ENCODE measurements at regions not wholly inside any gene's neighbourhood (a gene's known extent, or its start where the extent isn't known, plus 50 kb on each side); places are given as distances from the start of the nearest gene placed in this dataset.
"Not testable (repeated sequence)": the region's sequence is repeated elsewhere in the genome, so short reads cannot be mapped to it uniquely, and the experiment has no call there.

DNA sequence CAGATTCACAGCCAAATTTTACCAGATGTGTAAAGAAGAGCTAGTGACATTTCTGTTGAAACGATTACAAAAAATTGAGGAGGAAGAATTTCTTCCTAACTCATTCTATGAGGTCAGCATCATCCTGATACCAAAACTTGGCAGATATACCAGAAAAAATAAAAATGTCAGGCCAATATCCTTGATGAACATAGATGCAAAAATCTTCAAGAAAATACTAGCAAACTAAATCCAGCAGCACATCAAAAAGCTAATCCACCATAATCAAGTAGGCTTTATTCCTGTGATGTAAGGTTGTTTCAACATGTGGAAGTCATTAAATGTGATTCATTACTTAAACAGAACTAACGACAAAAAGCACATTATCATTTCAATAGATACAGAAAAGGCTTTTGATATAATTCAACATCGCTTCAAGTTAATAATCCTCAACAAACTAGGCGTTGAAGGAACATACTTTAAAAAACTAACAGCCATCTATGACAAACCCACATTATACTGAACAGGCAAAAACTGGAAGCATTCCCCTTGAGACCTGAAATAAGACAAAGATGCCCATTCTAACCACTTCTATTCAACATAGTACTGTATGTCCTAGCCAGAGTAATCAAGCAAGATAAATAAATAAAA lies 807.7 kb upstream of the ZWINT start:
- no peak for DNase-seq (ENCODE audit: low spot score)

DNA sequence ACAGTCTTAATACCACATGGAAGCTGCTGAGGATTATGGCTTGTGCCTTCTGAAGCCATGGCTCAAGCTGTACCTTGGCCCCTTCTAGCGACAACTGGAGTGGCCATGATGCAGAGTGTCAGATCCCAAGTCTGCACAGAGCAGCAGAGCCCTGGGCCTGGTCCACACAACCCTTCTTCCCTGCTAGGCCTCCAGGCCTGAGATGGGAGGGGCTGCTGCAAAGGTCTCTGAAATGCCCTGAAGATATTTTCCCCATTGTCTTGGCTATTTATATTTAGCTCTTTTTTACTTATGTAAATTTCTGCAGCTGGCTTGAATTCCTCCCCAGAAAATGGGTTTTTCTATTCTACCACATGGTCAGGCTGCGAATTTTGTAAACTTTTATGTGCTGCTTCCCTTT lies 804.6 kb upstream of the ZWINT start:
- DNase-seq (ENCODE audit: low spot score), result no peak

DNA sequence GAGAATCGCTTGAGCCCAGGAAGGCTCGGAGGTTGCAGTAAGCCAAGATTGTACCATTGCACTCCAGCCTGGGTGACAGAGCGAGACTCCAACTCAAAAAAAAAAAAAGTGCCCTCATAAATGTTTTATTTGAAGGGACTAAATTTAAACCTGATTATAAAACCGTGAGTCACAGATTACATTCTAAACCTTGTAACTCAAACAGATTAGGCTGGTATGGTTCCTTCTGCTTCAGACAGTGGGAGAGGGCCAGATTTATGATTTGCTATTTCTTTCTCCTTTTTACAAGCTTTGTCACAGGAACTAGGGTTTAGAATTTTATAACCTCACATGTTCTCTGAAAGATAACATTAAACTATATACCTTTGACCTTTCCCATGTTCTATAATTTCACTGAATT lies 801.2 kb upstream of the ZWINT start:
- no peak for DNase-seq (ENCODE audit: low spot score)

DNA sequence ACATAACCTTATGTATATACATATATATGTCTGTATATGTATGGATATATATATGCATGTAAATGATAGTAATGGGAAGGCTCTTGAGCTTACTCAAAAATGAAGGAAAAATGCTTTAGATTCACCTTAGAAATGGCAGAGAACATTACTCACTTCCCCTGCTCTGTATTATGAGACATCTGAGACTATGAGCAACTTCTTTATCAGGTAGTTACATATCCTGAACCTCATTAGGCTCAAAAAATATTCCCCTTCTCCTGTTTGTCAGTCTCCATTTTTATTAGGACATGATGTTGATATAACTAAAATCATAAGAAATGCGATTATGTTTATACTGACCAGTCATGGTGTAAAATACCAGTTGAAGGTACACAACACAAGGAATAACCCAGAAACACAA lies 800.1 kb upstream of the ZWINT start:
- no peak for DNase-seq (ENCODE audit: low spot score)

DNA sequence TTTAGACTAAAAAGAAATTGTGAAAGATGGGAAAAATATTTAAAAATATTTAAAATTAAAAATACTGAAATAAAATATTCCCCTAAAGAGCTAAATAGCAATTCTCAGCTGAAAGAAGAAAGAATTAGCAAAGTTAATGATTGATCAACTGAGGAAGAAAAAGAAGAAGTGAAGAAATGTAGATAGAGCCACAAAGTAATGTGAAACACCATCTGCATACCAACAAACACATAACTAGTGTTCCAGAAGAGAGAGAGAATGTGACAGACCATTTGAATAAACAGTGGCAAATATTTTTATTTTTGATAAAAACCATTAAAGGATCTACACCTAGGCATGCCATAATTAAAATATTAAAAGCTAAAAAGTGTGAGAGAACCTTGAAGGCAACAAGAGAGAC lies 784.5 kb upstream of the ZWINT start:
- DNase-seq (ENCODE audit: low spot score), result no peak

DNA sequence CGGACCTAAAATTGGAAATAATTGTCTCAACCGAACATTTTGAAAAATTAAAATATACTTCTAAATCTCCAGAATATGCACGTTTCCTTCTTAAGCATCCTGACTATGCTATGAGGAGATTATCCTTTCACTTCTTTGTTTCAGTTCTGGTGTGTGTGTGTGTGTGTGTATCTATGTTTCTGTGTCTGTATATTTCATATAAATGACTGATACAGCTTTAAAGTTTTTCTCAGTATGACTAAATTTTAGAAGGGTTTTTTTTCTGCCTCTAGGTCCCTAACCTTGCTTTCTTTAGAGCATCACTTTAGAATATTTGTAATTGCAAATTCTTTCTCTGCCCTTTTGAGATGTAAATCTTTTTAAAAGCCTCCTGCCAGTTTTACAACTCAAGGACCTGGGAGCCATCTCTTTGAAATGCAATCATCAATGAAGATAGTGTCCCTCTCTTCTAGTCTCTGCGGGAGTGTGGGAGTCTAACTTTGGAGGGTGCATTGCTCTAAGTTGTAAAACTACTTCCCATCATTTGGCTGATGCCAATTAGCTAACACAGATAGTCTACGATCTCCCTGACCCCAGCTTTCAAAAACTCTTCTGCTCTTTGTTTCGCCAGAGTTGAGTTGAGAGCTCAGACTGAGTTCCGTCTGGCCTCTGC lies 782.0 kb upstream of the ZWINT start:
- DNase-seq (ENCODE audit: low spot score), result no peak

DNA sequence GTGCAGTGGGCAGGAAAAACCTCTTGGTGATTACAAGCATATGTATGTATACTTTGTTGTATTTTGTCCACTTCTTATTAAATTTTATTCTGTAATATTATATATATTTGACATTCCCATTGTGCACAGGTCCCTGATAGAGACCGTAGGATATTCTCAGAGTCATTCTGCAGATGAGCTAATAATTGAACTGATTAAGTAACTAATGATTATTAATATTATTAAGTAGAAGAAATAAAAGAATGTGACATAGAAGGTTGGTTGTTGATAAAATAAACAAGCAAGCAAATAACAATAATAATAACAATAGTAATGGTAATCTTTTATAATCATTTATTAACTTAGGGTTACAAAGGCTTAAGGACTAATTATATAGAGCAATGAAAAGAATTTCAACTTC lies 780.6 kb upstream of the ZWINT start:
- no peak for DNase-seq (ENCODE audit: low spot score)

DNA sequence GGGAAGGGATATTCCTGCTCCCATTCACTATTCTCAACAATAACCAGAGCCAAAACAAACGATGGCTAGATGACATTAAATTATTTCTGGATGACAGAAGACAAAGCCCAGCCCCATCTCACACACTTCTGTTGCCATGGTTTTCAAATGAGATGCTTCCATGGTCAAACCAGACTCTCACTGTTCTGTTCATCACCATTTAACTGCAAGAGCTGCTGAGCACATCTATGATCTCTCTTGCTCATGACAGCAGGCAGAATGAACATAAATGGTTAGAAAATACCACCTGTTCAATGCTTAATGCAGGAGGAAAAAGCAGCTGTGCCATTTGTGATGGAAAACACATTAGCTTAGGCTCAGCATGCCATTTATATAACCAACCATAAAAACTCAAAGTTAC lies 758.6 kb upstream of the ZWINT start:
- no peak for DNase-seq (ENCODE audit: low spot score)

DNA sequence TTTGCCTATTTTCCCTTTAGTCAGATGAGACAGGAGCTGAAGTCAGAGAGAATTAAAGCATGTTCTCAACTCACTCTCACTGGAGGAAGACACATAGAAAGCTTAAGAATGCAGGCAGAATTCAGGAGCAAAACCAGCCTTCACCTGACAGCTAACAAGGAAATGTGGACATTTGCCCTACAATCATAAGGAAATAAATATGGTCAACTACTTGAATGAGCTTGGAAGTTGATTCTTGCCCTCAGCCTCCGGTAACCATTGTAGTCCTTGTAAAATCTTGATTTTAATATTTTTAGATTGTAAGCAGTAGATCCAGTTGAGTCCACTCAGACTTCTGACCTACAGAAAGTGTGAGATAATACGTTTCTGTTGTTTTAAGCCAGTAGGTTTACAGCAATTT lies 752.5 kb upstream of the ZWINT start:
- DNase-seq (ENCODE audit: low spot score), result no peak

DNA sequence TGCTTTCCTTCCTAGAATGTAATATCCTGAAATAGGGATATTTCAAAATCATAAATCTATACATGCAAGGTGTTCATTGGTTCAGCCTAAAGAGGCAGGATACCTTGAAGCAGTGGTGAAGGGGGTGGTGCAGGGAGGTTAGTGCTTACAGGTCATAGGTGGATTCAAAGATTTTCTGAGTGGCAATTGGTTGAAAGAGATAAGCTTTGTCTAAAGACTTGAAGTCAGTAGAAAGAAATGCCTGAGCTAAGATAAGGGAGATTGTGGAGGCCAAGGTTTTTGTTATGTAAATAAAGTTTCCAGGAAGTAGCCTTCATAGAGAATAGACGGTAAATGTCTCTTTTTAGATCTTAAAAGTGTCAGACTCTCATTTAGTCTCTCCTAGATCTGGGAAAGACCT lies 741.2 kb upstream of the ZWINT start:
- DNase-seq (ENCODE audit: low spot score), result no peak

DNA sequence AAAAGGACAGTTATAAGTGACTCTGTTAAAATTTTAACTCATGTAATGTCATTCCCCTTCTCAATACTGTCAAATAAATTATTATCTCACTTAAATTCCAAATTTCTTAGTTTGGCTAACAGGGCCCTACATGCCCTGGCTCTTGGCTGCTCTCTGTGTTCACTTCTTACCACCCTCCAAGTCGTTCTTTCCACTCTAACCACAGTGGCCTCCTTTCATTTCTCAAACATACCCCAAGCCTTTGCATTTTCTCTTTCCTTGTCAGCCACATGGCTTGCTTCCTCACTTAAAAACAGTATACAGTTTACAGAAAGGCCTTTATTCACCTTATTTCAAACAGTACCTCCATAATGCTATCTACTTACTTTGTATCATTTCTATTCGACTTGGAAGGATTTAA lies 737.1 kb upstream of the ZWINT start:
- DNase-seq (ENCODE audit: low spot score), result no peak

DNA sequence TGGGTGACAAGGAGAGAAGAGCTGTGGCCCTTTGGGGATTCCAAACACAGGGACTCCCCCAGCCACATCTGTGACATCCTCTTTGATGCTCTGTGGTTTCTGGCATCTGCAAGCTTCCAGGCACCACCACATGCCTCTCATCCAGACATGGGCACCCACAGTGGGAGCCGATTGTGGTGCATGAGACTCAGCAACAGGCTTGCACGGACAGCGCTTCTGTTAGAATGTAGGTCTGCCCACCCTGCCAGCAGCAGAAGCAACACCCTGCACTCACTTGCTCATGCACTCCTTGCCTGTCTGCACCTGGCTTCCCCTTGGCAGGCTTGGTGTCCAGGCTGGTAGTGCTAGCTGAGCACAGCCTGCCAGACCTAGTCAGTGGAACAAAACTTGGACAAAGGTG lies 735.0 kb upstream of the ZWINT start:
- no peak for DNase-seq (ENCODE audit: low spot score)

DNA sequence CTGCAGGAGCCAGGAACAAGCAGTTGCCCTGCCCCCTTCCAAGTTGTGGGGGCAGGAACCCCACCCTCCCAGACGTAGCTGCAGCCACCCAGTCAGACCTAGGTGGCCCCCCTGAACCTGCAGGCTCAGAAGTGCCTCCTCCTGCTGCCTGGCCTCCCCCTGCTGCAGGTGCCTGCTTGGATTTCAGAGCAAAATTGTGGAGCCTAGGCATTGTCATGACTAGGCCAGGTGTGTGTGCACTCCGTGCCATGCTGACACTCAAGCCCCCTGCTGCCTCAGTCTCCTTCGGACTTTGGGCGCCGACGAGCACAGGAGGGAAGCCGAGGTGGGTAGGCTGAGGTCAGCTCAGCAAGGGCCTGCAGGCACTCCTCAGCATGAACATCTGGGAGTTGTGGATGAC lies 733.9 kb upstream of the ZWINT start:
- no peak for DNase-seq (ENCODE audit: low spot score)

DNA sequence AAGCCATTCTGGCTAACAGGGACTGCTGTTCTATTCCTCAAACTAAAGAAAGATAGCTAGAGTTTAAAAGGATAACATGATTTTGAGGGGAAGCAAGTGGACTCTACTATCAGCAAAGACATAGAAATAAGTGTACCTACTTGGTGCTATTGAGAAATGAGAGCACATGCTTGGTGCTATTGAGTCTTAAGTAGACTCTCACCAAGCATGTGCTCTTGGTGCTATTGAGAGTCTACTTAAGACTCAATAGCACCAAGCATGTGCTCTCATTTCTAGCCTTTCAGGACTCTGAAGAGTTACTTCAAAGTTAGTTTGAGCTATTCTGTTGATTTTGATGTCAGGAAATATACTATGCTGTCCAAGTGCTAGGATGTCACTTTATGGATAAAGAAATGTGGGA lies 733.0 kb upstream of the ZWINT start:
- no peak for DNase-seq (ENCODE audit: low spot score)

DNA sequence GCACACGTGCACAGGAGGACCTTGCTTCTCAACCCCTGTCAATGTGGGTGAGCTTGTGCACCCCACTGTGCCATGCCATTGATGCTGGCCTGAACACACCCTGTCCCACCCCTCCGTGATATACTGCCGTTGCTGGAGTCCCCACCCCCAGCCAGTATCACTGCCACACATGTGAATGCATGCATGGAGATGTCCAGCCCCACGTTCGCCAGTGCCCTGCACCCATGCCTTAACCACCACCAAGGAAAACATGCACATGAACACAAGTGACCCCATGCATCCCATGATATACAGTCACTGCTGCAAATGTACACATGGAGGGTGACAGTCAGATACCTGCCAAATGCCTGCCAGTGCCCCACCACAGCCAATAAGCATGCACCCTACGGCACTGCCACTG lies 692.5 kb upstream of the ZWINT start:
- no peak for DNase-seq (ENCODE audit: low spot score)

DNA sequence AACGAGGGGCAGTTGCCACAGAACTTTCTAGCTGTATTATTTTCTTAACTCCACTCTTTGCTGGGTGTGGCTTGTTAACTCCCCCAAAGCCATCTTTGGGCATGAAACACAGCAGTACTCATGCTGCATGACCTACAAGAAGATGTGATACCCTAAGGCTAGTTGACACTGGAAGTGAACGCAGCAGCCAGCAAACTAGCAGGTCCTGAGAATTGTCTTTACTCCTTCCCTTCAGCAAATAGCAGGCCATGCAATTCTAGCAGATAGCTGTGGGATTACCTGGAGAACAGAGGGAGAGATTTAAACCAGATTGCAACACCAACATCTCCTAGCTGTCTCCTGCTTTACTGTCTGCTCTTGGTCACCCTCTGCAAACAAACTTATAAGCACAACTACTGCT lies 688.0 kb upstream of the ZWINT start:
- DNase-seq (ENCODE audit: low spot score), result no peak

DNA sequence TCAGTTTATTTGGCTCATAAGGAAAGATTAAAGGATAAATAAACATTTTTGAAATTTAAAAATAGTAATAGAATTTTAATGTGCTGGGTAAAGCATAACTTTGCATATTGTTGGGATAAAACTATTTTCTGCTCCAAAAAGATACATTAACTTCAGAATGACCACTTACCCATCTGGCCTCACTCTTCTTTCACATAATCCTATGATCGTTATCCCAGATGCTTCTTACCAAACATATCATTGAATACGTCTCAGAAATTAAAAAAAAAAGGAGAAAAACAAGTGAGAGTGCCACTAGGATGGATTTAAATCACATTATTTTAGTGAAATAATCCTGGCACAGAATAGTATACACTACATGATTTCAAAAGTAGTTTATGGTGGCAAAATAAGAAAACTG lies 677.5 kb upstream of the ZWINT start:
- no peak for DNase-seq (ENCODE audit: low spot score)

DNA sequence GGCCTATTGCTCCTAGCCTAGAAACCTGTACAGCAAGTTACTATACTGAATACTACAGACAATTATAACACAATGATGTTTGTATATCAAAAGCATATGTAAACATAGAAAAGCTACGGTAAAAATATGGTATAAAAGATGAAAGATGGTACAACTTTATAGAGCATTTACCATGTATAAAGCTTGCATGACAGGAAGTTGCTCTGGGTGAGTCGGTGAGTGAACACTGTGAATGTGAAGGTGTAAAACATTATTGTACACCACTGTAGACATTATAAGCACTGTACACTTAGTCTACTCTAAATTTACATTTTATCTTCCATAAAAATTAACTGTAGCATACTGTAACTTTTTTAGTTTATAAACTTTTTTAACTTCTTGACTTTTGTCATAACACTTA lies 674.3 kb upstream of the ZWINT start:
- DNase-seq (ENCODE audit: low spot score), result no peak

DNA sequence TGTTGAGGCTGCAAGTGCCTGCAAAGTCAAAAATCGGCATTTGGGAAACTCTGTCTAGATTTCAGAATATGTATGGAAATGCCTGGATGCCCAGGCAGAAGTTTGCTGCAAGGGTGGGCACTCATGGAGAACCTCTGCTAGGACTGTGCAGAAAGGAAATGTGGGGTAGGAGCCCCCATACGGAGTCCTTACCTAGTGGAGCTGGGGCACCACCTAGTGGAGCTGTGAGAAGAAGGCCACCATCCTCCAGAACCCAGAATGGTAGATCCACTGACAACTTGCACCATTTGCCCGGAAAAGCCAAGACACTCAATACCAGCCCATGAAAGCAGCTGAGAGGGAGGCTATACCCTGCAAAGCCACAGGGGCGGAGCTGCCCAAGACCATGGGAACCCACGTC lies 671.2 kb upstream of the ZWINT start:
- DNase-seq (ENCODE audit: low spot score), result not testable (repeated sequence)

DNA sequence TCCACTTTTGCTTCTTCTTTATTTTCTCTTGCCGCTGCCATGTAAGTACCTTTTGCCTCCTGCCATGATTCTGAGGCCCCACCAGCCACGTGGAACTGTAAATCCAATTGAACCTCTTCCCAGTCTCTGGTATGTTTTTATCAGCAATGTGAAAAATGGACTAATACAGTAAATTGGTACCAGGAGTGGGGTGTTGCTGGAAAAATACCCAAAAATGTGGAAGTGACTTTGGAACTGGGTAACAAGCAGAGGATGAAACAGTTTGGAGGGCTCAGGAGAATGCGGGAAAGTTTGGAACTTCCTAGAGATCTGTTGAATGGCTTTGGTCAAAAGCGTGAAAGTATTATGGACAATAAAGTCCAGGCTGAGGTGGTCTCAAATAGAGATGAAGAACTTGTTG lies 670.3 kb upstream of the ZWINT start:
- DNase-seq (ENCODE audit: low spot score), result no peak

DNA sequence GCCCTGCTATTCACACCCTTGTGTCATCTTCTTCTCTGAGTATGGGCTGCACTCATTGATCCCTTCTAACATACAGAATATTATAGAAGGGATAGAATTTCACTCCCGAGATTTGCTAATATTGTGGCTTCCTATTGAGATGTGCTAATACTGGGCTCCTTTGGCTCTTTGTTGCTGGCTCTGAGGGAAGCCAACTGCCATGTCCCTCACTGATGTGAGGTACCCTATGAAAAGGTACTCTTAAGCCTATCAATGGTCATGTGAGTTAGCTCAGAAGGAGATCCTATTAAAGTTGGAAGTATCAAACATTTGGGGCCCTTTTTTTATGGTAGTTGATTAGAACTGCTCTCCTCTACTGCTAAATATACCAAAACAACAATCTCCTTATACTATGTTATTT lies 665.2 kb upstream of the ZWINT start:
- no peak for DNase-seq (ENCODE audit: low spot score)

DNA sequence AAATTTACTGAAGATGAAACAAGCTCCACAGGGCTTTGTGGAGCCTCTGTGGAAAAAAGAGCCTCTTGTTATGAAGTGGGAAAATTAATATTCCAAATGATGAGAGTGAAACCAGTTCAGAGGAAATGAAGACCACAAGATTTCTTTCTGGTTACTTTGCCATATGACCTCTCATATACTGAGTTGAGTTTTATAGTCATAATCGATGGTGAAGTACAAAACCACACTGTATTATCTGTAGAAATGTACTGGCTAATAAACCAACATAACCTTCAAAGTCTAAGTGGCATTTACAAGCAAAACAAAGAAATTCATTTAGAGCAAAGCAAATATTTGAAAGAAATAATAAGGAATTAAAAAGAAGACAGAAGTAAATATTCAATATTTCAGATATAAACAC lies 662.6 kb upstream of the ZWINT start:
- no peak for DNase-seq (ENCODE audit: low spot score)

DNA sequence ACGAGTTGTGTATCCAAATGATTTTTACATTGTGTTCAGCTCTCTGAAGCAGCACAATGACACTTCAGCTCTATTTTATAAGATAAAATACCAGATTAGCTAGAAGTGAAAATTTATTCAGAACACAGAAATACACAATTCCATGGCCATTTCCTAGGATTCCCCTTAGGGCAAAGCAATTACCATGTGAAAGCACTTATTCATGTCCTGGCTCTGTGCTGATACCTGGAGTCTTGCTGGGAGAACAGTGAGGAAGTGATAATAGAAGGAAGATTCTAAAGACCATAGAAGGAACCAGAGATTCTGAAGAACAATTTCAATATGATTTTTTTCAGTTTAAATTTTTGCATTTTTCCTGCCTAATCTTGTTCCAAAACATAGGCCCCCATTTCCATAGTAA lies 657.4 kb upstream of the ZWINT start:
- DNase-seq (ENCODE audit: low spot score), result no peak

DNA sequence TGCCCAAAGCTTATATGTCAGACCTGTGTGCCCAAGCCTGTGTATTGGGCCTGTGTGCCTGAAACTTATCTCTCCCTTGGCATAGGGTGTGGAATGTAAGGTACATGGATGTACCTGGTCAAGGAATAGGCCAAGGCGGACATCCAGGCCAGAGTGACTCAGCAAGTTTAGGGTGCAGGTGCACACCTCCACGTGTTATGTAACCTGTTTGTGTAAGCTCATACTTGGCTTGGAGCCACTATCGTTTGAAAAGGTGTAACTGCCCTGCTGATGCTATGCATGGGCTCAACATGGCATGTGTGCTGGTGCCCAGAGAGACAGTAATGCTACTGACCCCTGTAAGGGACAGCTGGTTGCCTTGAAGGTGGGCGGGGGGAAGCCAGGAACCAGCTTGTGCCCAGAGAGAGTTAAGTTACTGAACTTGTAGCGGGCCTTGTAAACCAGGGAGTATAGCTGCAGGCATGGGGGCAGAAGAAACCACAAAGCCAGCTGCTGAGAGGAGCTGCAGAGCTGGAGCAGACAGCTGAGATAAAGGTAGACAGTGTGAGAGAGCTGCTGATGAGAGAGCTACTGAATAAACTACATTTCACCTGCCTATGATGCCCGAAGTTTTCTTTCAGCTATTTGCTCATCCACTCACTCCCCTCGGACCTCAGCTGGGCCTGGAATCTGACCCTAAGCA lies 656.4 kb upstream of the ZWINT start:
- DNase-seq (ENCODE audit: low spot score), result no peak
